ENCODE measurements at regions not wholly inside any gene's neighbourhood (a gene's known extent, or its start where the extent isn't known, plus 50 kb on each side); places are given as distances from the start of the nearest gene placed in this dataset.

DNA sequence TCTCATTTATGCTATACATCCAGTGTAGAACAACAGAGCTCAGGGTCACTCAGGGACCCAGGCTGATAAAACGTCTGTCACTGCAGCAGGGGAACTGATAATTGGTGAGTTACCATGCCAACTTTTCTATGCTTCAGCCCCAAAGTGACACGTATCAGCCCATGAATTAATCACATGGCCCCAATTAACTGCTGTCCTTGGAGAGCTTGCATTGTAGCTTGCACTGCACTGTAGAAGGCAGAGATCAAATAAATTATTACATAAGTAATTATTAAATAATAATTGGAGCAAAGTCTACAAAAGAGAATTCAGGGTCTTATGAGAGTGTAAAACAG is 144.6 kb downstream of the SUDS3 start:
- Histone ChIP-seq H3K27me3 (ENCODE audit: insufficient read depth, low read depth, low read length) (no peaks in the 10 kb centered on the region), H3K9ac (ENCODE audit: low read length) (no peak overlapping the region), H3K9me3 (ENCODE audit: low read length) (no peaks in the 10 kb centered on the region), H3K27ac (ENCODE audit: low read length) (no peak overlapping the region), H4K20me1 (ENCODE audit: insufficient read depth) (no peaks in the 10 kb centered on the region), H3F3A (ENCODE audit: insufficient read depth, low read length, poor library complexity, severe bottlenecking) (no peaks in the 10 kb centered on the region), H3K4me2 (ENCODE audit: low read length) (no peak overlapping the region), H2AFZ (ENCODE audit: low read depth, low read length) (no peak overlapping the region), H3K9me2 (ENCODE audit: insufficient read depth, low read length) (no peaks in the 10 kb centered on the region), H3K36me3 (ENCODE audit: insufficient read depth, low read length) (no peaks in the 10 kb centered on the region), H3K79me2 (replicated peaks; ENCODE audit: insufficient read depth, low read length) (no peaks in the 10 kb centered on the region), H3K4me3 (ENCODE audit: low read length) (no peak overlapping the region)
- TF ChIP-seq EZH2 (IDR thresholded peaks at IDR 0.05; ENCODE audit: borderline replicate concordance, insufficient read depth, low read length, poor library complexity, severe bottlenecking) (no peak), POLR2AphosphoS5 (IDR thresholded peaks at IDR 0.05) (no peak), MXI1 (conservative IDR thresholded peaks at IDR 0.05; ENCODE audit: poor library complexity, severe bottlenecking) (no peak), TAF1 (IDR thresholded peaks at IDR 0.05; ENCODE audit: low read depth) (no peak), EP300 (conservative IDR thresholded peaks at IDR 0.05; ENCODE audit: poor library complexity, severe bottlenecking) (no peak), SMC3 (conservative IDR thresholded peaks at IDR 0.05; ENCODE audit: poor library complexity) (no peak), RAD21 (conservative IDR thresholded peaks at IDR 0.05) (no peak)
- TF ChIP-seq, protein P1, sequence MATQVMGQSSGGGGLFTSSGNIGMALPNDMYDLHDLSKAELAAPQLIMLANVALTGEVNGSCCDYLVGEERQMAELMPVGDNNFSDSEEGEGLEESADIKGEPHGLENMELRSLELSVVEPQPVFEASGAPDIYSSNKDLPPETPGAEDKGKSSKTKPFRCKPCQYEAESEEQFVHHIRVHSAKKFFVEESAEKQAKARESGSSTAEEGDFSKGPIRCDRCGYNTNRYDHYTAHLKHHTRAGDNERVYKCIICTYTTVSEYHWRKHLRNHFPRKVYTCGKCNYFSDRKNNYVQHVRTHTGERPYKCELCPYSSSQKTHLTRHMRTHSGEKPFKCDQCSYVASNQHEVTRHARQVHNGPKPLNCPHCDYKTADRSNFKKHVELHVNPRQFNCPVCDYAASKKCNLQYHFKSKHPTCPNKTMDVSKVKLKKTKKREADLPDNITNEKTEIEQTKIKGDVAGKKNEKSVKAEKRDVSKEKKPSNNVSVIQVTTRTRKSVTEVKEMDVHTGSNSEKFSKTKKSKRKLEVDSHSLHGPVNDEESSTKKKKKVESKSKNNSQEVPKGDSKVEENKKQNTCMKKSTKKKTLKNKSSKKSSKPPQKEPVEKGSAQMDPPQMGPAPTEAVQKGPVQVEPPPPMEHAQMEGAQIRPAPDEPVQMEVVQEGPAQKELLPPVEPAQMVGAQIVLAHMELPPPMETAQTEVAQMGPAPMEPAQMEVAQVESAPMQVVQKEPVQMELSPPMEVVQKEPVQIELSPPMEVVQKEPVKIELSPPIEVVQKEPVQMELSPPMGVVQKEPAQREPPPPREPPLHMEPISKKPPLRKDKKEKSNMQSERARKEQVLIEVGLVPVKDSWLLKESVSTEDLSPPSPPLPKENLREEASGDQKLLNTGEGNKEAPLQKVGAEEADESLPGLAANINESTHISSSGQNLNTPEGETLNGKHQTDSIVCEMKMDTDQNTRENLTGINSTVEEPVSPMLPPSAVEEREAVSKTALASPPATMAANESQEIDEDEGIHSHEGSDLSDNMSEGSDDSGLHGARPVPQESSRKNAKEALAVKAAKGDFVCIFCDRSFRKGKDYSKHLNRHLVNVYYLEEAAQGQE (IDR thresholded peaks at IDR 0.05; ENCODE audit: borderline replicate concordance): no peak
- TF ChIP-seq, protein P2, sequence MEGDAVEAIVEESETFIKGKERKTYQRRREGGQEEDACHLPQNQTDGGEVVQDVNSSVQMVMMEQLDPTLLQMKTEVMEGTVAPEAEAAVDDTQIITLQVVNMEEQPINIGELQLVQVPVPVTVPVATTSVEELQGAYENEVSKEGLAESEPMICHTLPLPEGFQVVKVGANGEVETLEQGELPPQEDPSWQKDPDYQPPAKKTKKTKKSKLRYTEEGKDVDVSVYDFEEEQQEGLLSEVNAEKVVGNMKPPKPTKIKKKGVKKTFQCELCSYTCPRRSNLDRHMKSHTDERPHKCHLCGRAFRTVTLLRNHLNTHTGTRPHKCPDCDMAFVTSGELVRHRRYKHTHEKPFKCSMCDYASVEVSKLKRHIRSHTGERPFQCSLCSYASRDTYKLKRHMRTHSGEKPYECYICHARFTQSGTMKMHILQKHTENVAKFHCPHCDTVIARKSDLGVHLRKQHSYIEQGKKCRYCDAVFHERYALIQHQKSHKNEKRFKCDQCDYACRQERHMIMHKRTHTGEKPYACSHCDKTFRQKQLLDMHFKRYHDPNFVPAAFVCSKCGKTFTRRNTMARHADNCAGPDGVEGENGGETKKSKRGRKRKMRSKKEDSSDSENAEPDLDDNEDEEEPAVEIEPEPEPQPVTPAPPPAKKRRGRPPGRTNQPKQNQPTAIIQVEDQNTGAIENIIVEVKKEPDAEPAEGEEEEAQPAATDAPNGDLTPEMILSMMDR (IDR thresholded peaks at IDR 0.05; ENCODE audit: poor library complexity, severe bottlenecking): no peak

DNA sequence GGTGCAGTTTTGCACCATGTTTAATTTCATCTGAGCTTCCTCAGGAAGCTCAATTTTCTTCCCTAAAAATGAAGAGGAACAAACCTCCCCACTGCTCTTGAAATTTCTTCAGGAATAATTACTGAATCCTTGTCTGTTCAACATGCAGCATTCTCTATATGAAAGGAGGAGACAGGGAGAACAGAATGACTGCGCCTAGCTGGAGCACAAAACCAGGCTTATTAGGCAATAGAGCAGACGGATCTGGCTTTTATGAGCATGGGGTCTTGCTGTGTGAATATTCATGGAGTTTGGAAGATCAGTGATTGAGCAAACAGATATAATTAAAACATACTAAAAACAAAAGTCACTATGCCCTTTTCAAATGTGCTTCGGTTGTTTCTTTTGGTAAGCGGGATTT is 148.1 kb downstream of the SUDS3 start:
- Histone ChIP-seq H3K4me3 (ENCODE audit: low read length) (no peak overlapping the region), H2AFZ (ENCODE audit: low read depth, low read length) (no peak overlapping the region), H3K27me3 (ENCODE audit: insufficient read depth, low read depth, low read length) (no peaks in the 10 kb centered on the region), H3K9me3 (ENCODE audit: low read length) (no peaks in the 10 kb centered on the region), H3K36me3 (ENCODE audit: insufficient read depth, low read length) (no peaks in the 10 kb centered on the region), H4K20me1 (ENCODE audit: insufficient read depth) (no peaks in the 10 kb centered on the region), H3K9ac (ENCODE audit: low read length) (no peak overlapping the region), H3F3A (ENCODE audit: insufficient read depth, low read length, poor library complexity, severe bottlenecking) (no peaks in the 10 kb centered on the region), H3K4me2 (ENCODE audit: low read length) (no peak overlapping the region), H3K79me2 (replicated peaks; ENCODE audit: insufficient read depth, low read length) (no peaks in the 10 kb centered on the region), H3K27ac (ENCODE audit: low read length) (no peak overlapping the region), H3K9me2 (ENCODE audit: insufficient read depth, low read length) (no peaks in the 10 kb centered on the region)
- TF ChIP-seq, protein P1 (IDR thresholded peaks at IDR 0.05; ENCODE audit: borderline replicate concordance): no peak
- no peak for TF ChIP-seq MXI1 (conservative IDR thresholded peaks at IDR 0.05; ENCODE audit: poor library complexity, severe bottlenecking)
- TF ChIP-seq RAD21 (conservative IDR thresholded peaks at IDR 0.05): no peak
- TF ChIP-seq TAF1 (IDR thresholded peaks at IDR 0.05; ENCODE audit: low read depth): no peak
- TF ChIP-seq EP300 (conservative IDR thresholded peaks at IDR 0.05; ENCODE audit: poor library complexity, severe bottlenecking): no peak
- TF ChIP-seq, protein P2 (IDR thresholded peaks at IDR 0.05; ENCODE audit: poor library complexity, severe bottlenecking): no peak
- no peak for TF ChIP-seq POLR2AphosphoS5 (IDR thresholded peaks at IDR 0.05)
- no peak for TF ChIP-seq EZH2 (IDR thresholded peaks at IDR 0.05; ENCODE audit: borderline replicate concordance, insufficient read depth, low read length, poor library complexity, severe bottlenecking)
- TF ChIP-seq SMC3 (conservative IDR thresholded peaks at IDR 0.05; ENCODE audit: poor library complexity): no peak
